NCI-H1417 treated with DMSO at 0.1 percent for 48 hours (cell line): ENCODE measurements at regions not wholly inside any gene's neighbourhood (a gene's known extent, or its start where the extent isn't known, plus 50 kb on each side); places are given as distances from the start of the nearest gene placed in this dataset.
"Not testable (repeated sequence)": the region's sequence is repeated elsewhere in the genome, so short reads cannot be mapped to it uniquely, and the experiment has no call there.

Experiments used
- DNase-seq: peaks from one replicate; lab custom pipeline; 2025; lab: John Stamatoyannopoulos, UW

DNA sequence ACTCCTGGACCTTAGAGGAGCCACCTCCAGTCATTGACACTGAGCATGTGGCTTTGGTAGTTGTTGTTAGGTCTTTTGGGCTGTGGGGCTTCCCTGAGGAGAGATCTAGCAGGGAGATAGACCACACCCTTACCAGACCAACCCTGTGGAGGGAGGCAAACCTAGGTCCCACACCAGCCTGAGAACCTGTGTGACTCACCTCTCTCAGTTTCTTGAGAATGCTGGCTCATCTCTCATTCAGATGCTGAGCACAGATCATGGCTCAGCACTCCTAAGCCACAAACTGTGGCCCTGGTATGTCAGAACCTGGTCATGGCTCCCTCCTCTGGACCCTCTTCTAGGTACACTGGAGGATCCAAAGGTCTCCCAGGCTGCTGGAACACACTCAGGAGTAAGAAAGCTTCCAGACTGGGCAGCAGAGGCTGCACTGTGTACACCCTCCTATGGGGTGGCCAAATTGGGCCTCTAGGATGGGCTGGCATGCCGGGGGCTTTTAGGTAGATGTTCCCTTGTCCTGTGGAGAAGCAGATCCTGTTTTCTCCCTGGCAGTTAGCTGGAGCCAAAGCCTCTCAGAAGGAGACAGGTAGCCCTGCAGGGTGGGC lies 1294.5 kb downstream of the KHDRBS2 start:
- no peak for DNase-seq

DNA sequence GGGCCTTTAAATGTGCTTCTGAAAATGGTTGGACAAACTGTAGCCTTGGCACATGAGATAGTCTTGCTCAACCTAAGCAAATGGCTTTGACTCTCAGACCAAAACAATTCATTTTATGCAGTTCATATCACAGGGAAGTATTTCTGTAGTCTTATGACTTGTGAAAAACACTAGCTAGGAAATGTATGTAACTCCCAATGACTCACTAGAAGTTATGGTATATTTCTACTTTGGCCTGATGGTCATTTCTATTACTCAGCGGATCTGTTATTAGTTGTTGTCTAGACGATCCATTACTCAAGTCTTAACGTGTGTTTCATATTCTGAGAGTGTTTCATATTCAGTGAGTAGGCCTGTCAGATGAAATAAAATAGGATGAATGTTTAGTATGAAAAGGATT lies 1333.5 kb downstream of the KHDRBS2 start:
- DNase-seq: no peak

DNA sequence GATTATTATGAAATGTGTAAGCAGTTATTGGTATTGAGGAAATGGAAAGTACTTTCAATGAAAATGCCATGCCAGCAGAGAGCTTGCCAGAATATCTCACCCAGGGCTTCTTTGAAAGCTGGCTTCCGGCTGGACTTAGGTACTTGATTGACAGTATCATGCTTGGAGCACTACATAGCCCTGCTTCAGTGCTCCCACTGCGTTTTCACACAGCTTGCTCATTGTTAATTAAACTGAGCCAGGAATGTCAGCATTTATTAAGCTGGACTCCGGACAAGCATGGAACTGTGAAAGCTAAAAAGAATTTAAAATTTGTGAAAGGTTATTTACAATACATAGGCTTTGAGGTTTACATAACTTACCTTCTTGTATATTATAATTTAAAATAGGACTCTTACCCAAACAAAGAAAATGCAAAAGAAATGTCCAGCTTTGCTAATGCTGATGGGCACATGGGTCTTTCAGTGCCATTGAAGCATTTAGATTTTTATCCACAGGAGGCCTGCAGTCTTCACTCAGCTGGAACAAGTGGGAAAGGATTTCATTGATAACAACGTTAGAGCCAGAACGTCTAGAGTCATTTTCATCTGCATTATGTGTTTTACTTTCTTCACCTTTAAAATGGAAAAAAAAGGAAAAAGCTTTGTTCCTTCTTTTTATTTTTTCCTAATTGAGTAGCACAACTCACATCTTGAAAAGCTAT lies 1335.7 kb downstream of the KHDRBS2 start:
- not testable (repeated sequence) for DNase-seq

DNA sequence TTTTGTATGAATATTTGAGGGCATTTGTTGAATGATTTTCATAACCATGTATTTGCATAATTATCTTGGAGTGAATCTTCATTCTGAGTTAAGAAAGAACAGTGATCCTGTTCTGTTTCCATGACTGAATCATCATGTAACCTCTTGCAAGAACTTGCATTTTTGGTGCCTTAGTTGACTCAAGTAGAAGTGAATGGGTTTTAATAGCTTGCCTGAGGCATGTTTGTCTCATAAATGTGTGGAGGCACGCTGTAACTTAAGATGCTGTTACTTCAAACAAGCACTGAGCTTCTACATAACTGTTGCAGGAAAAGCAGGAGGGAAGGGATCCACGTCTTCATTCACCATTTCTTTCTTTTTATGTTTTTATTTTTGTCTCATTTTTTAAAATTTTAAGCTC lies 1338.6 kb downstream of the KHDRBS2 start:
- not testable (repeated sequence) for DNase-seq

DNA sequence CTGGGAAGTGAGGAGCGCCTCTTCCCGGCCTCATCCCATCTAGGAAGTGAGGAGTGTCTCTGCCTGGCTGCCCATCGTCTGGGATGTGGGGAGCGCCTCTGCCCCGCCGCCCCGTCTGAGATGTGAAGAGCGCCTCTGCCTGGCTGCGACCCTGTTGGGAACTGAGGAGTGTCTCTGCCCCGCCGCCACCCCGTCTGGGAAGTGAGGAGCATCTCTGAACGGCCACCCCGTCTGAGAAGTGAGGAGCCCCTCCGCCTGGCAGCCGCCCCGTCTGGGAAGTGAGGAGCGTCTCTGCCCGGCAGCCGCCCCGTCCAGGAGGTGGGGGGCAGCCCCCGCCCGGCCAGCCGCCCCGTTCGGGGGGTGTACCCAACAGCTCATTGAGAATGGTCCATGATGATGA lies 1341.2 kb downstream of the KHDRBS2 start:
- DNase-seq: not testable (repeated sequence)

DNA sequence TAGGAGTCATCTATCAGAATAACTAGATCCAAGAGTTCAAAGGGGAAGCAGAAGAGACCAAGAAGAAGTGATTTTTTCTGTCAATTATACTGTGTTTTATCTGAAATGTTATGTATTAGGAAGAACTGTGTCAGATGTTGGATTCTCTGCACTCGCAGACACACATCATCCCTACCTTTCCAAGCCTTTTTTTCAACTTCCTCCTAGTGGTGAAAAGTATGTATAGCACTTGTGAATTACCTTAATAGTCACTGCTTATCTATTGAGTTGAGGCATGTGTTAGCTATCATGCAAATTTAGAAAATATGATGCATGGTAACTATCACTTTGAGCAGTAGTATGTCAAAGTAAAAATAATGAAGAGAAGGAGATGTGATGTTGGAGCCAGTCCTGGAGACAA lies 1350.1 kb downstream of the KHDRBS2 start:
- not testable (repeated sequence) for DNase-seq

DNA sequence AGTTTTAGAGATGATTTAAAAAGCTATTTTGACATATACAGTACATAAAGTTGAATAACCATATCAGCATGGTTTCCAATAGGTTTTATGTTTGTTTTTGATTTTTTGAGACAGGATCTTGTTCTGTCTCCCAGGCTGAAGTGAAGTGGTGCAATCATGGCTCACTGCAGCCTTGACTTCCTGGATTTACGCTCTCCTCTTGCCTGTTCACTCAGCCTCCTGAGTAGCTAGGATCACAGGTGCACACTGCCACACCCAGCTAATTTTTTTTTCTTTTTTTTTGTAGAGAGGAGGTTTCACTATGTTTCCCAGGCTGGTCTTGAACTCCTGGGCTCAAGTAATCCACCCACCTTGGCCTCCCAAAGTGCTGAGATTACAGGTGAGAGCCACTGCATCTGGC lies 1366.4 kb downstream of the KHDRBS2 start:
- DNase-seq: not testable (repeated sequence)

DNA sequence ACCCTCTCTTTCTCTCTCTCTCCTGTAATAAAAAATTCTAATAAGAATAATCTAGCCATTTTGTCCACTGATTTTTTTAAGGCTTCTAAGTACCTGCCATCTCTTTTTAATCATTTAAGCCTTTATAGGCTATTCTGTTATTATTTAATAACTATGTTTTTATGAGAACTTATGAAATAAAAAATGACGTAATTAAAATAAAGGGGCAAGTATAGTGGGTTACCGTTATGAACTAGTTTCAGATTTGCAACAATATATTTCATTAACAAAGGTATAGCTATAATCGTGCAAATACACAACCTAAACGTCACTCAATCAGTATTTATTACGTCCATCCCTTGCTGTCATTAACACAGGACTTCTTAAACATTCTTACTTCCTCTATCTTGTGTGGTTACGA lies 1382.2 kb downstream of the KHDRBS2 start:
- not testable (repeated sequence) for DNase-seq

DNA sequence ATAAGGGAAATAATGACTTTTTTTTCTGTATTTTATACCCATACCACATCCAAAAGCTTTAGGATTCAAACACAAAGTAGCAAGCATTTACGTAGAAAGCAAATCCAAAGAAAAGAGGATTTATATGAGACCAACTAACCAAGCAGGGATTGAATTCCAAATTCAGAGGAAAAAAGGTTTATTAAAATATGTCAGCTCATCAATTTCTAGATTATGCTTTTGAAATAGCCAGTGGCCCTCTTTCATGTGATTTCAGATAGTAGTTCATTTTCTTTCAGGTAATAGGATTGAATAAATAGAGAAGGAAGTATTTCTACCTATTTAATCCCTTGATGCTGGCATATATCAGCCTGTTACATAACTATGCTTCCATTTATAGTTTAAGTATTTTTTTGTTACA lies 1392.7 kb downstream of the KHDRBS2 start:
- not testable (repeated sequence) for DNase-seq

DNA sequence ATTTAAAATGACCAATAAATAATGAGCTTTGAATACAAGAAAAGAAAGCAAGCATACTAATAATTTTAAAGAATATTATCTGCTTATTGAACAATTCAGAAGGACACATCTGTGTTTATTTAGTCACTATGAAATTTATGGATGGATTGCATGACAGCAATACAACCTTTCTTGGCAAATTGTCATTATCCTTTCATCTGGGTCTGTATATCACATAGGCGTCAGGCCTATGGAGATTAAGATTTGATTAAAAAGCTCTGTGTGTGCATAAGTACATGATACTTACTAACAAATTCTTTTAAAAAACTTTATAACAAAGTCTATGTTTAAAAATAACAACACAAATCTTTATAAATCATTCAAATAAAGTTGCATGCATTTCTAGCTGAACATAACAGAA lies 1394.4 kb downstream of the KHDRBS2 start:
- no peak for DNase-seq

DNA sequence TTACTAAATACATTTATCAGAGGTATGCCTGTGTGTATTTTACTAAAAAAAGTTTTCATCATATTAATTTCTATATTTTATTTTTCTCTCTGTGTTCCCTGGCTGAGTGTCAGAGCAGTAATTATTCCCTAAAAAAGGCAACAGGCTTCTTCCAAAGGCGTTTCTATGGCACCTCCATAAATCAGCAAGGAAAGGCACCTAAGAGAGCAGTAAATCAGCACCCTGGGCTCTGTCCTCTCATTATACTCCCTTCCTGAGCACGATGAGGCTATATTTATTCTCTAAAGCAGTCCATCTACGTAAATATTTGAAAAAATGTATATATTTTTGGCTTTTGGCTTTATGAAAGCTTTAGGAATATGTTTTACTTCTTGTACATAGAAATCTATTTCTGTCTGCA lies 1408.6 kb downstream of the KHDRBS2 start:
- DNase-seq: peak; percentile 59

DNA sequence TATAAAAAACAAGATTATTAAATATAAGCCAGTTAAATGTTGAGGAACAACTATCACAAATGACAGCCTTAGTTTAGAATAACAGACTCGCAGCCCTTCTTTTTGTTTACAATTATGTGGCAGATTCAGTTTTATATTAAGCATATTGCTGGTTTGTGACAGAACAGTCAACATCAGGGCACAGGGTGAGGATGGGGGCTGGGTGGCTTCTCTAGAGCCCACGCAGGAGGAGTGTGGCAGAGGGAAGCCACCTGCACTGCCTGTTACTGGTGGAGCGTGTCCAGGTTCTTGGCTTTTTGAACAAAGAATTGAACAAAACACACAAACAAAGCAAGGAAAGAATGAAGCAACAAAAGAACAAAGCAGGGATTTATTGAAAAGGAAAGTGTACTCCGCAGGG lies 1415.2 kb downstream of the KHDRBS2 start:
- DNase-seq: not testable (repeated sequence)

DNA sequence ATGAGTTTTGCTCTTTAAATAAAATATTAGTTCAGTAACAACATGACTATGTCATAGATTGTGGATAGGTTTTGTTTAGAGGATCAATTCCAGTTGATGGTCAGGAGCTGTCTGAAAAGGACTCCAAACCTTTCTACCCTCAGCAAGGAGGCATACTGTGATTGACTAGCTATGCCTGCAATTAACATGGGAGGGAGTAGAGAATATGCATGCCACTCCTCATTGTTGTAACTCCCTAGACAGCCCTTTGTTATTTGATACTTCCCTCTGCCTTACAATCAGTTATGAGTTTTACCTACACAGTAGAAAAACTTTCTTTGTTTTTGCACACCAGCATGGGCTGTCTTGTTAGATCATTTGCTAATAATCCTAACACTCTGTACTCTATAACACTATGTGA lies 1418.5 kb downstream of the KHDRBS2 start:
- DNase-seq: no peak

DNA sequence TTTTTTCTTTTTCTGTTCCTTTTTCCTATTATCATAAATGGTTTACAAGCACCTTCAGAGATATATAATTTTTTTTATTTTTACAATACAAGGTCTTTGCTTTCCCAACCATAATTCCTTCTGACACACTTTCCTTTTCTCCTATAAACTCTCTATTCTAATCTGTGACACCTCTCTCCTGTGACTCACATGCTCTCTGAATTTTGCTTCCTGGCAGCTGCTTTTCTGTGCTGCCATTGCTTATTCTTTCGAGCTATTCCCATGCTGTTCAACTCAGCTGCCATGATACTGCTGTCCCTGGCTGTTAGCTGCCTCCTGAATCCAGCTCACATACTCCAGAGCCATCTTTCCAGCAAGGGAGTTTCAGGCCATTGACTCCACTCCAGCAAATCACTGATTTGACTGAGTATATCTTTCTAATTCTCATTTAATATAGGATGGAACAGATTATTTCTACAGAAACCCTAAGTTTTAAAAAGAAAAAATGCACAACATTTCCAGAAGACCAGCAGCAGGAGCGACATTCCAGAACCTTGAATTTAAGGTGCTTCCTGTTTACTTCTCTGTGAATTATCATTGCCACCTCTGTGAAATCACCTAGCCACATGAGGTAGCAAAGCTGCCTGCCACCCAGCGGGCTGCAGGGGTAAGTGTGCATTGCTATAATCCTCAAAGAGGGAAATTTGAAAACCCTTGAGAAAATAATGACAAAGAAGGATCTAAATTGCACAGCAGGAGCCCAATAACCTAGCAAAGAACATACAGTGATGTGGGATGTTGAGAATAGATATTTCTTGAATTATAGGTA lies 1442.6 kb downstream of the KHDRBS2 start:
- DNase-seq: not testable (repeated sequence)

DNA sequence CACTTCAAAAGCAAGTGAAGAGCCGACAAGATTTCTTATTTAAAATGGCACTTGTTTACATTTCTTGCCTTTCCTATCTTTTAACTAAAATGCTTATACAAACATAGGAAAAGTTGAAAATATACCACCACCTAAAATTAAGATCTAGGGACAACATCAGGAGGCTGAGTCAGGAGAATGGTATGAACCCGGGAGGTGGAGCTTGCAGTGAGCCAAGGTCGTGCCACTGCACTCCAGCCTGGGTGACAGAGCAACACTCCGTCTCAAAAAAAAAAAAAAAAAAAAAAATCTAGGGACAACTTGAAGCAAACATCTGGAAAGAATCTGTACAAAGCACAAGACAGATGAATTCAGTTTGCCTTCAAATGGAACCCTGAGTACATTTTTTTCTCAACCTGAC lies 1455.3 kb downstream of the KHDRBS2 start:
- not testable (repeated sequence) for DNase-seq

DNA sequence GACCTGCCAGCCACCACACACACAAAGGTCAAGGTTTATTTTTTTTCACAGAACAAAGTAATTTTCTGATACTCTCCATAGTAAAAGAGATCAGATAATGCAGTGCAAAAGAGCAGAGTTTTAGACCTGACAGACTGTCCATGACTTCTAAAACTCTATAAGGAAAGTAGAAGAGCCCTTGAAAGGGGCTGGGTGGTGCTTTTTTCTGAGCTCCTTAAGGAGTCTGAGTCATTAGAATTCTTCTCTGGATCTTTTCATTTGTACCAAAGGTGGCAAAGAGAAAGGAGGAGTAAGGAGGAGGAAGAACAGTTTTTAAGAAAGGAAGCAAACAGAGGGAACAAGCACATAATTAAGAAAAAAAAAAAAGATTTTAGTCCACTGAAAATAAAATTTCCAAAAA lies 1463.4 kb downstream of the KHDRBS2 start:
- DNase-seq: not testable (repeated sequence)

DNA sequence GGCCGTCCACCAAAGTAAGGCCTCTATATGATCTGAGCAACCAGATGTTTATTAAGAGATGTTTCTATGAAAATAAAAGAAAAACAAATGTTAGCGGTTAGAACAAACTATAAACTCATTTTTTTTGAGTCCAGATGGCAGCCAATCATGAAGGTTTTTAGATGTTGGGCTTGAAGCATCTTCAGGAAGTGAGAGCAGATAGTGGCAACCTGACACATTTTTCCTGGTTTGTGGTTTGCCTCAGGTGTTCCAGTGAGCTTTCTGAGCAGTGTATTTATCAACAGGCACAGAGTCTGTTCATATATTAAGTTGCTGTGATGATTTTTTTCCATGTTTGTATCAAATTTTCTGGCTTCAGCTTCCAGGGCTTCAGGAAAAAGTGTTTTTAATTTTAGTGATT lies 1468.0 kb downstream of the KHDRBS2 start:
- DNase-seq: not testable (repeated sequence)

DNA sequence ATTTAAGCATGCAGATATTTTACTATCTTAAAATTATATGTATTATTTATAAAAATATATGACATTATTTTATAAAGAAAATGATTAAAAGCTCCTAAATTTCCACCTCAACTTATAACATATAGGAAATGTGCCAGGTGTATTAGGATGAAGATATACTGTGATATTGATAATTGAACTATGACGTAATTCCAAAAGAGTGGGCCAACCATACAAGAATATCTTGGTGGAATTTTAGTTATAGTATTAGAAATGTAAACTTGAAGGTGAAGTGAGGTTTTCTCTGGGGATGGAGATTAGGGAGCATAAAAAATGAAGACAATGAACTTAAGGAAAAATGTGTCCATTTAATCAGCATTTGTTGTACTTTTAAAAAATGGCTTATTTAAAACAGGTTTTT lies 1471.2 kb downstream of the KHDRBS2 start:
- not testable (repeated sequence) for DNase-seq

DNA sequence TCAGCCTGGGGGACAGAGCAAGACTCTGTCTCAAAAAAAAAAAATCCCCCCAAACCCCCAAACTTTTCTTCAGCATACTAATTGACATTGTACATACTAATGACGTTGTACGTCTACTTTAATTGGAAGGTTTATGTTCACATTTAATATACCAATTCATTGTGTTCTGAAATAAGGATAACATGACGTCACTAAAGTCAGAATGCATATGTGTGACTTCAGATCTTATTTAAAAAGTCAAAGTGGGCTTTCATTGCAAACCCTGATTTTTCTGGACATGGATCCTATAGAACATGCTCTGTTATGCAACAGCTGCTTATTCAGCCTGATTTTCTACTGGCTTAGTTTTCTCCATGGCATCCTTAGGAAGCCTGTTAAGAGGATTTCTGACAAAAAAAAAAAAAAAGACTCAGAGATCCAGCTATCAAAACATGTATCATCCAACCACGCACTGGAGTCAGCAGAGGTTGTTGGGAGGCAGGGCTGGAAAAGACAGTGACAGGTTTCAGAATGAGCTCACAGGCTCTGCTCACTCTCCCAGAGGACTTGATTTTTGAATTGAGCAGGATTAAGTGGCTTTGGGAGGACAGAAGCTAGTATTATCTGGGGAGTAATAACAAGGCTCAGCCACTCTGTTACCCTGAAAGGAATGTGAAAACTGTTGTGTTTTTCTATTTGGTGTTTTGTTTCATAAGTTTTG lies 1472.0 kb downstream of the KHDRBS2 start:
- not testable (repeated sequence) for DNase-seq

DNA sequence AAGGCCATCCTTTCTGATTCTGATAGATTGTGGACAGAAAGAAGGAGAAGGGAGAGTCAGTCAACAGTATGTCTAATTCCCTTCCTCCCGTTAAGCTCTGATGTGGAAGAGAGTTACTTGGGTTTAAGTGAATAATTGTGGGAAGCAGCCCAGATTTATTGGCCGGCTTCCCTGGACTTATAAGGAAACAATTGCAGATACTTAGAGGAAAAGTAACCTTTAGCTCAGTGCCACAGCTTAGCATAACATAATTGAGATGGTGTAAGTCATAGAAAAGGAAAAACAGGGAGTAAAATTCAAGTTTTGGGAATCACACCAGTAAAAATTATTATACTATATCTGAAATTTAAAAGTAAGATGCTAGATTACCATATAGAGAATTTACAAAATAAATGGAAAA lies 1475.8 kb downstream of the KHDRBS2 start:
- not testable (repeated sequence) for DNase-seq

DNA sequence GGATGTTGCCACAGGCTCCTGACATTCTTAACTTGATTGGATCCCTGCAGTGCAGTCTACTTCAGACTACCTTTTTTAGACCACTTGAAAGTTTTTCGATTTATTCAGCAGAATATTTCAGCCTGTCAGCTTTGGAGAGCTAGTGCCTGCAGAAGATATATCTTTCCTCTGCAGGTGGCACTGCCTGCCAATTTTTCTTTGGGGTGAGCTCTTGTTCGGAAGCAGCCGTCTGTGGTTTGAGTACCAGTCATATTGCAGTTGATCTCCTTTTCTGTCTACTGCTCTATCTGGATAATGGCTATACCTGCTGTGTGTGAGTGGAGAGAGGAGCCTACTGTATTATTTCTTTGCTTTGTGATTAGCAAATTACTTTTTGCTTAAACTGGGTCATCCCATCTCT lies 1486.9 kb downstream of the KHDRBS2 start:
- not testable (repeated sequence) for DNase-seq

DNA sequence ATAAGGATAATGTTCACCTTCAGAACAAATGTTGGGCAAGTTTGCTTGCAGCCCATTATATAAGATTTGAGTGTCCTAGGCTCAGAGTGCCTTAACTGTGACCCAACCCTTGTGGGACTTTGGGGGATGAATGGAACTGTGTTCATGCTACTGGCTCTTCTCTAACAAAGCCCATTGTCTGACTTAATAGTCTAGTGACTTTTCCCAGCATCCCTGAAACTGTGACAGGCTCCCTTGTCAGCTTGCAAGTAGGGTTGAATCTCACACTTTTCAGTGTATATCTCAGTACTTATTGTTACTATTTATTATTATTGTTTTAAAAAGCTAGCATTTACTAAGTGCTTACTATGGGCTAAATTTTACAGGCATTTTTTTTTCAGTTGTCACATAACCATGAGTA lies 1488.2 kb downstream of the KHDRBS2 start:
- not testable (repeated sequence) for DNase-seq
